K562 (cell line): ENCODE measurements at regions not wholly inside any gene's neighbourhood (a gene's known extent, or its start where the extent isn't known, plus 50 kb on each side); places are given as distances from the start of the nearest gene placed in this dataset.

Source experiments
- BCOR ChIP-seq: fragments of 450-650 bp; IDR thresholded peaks from 2 replicates; pipeline ENCODE4 v1.6.1; 2016
- DPF2 ChIP-seq: fragments of 450-650 bp; IDR thresholded peaks from 2 replicates; pipeline ENCODE4 v1.6.1; 2016
- FOXJ3 ChIP-seq: sonication (generic); formaldehyde crosslinking; IDR thresholded peaks from 2 replicates; pipeline ENCODE4 v1.4.0; 2020; ENCODE audit warnings: mild to moderate bottlenecking, missing genetic modification reagents
- MEF2D ChIP-seq: conservative IDR thresholded peaks from 2 replicates; pipeline ENCODE4 v1.6.1; 2016; ENCODE audit warnings: low read depth, missing genetic modification characterization, missing compliant biosample characterization
- POLR2AphosphoS5 ChIP-seq: IDR thresholded peaks from 2 replicates; pipeline ENCODE4 v1.6.1; 2011; ENCODE audit warnings: mild to moderate bottlenecking, low read depth, low read length, moderate library complexity; ENCODE audit not compliant: control insufficient read depth, insufficient read depth
- SREBF2 ChIP-seq: sonication (generic); formaldehyde crosslinking; IDR thresholded peaks from 2 replicates; pipeline ENCODE4 v1.4.0; 2020; ENCODE audit warnings: mild to moderate bottlenecking, missing genetic modification reagents
- XRCC5 ChIP-seq: fragments of 200-400 bp; formaldehyde crosslinking; IDR thresholded peaks from 2 replicates; pipeline ENCODE4 v1.6.1; 2017; ENCODE audit warnings: low read depth, mild to moderate bottlenecking, low read length
- TF ChIP-seq, protein P1 (sequence below): fragments of 450-650 bp; formaldehyde crosslinking; IDR thresholded peaks from 2 replicates; pipeline ENCODE4 v1.4.0; 2022; ENCODE audit warnings: missing genetic modification characterization
- TF ChIP-seq, protein P2 (sequence below): sonication (generic); formaldehyde crosslinking; IDR thresholded peaks from 2 replicates; pipeline ENCODE4 v1.8.0; 2022; ENCODE audit warnings: missing genetic modification reagents, mild to moderate bottlenecking, moderate library complexity, borderline replicate concordance
- TF ChIP-seq, protein P3 (sequence below), 3 experiments: IDR thresholded peaks in 2 of 3; conservative IDR thresholded peaks in 1 of 3; 2 replicates each; pipeline ENCODE4 v1.5.1; 2011 to 2012; ENCODE audit warnings: low read length in 3 of 3, mild to moderate bottlenecking in 3 of 3, control low read depth in 2 of 3, improper control_type of control experiment in 1 of 3, inconsistent platforms in 1 of 3, low read depth in 1 of 3, mixed read lengths in 1 of 3, moderate library complexity in 1 of 3; ENCODE audit not compliant: insufficient read depth in 2 of 3
- TF ChIP-seq, protein P4 (sequence below): sonication (generic); formaldehyde crosslinking; IDR thresholded peaks from 2 replicates; pipeline ENCODE4 v1.5.0; 2020; ENCODE audit warnings: missing genetic modification reagents

DNA sequence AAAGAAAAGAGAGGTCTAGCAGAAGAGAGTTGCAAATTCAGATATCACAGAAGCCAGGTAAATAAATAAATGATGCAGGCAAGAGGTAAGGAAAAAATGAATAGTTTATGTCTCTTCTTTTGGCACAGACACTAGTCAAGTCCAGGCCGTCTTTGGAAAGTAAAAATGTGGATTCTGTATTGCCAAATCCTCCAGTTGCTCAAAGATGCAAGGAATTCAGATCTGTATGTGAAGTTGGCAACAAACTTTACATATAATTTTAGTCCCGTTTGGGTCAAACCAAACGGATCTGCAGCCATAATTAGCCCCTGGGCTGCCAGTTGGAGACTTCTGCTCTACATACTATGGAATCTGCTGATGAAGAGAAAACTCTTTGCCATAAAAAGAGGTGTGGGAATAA lies 200.5 kb upstream of the RND3 start:
- no peak for TF ChIP-seq SREBF2 (CRISPR knock-in tag)
- TF ChIP-seq, protein P1, sequence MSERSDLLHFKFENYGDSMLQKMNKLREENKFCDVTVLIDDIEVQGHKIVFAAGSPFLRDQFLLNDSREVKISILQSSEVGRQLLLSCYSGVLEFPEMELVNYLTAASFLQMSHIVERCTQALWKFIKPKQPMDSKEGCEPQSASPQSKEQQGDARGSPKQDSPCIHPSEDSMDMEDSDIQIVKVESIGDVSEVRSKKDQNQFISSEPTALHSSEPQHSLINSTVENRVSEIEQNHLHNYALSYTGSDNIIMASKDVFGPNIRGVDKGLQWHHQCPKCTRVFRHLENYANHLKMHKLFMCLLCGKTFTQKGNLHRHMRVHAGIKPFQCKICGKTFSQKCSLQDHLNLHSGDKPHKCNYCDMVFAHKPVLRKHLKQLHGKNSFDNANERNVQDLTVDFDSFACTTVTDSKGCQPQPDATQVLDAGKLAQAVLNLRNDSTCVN (CRISPR knock-in tag): no peak
- TF ChIP-seq DPF2: no peak
- no peak for TF ChIP-seq MEF2D
- TF ChIP-seq, protein P2, sequence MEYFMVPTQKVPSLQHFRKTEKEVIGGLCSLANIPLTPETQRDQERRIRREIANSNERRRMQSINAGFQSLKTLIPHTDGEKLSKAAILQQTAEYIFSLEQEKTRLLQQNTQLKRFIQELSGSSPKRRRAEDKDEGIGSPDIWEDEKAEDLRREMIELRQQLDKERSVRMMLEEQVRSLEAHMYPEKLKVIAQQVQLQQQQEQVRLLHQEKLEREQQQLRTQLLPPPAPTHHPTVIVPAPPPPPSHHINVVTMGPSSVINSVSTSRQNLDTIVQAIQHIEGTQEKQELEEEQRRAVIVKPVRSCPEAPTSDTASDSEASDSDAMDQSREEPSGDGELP (CRISPR knock-in tag): no peak
- TF ChIP-seq, protein P3, sequence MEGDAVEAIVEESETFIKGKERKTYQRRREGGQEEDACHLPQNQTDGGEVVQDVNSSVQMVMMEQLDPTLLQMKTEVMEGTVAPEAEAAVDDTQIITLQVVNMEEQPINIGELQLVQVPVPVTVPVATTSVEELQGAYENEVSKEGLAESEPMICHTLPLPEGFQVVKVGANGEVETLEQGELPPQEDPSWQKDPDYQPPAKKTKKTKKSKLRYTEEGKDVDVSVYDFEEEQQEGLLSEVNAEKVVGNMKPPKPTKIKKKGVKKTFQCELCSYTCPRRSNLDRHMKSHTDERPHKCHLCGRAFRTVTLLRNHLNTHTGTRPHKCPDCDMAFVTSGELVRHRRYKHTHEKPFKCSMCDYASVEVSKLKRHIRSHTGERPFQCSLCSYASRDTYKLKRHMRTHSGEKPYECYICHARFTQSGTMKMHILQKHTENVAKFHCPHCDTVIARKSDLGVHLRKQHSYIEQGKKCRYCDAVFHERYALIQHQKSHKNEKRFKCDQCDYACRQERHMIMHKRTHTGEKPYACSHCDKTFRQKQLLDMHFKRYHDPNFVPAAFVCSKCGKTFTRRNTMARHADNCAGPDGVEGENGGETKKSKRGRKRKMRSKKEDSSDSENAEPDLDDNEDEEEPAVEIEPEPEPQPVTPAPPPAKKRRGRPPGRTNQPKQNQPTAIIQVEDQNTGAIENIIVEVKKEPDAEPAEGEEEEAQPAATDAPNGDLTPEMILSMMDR (IDR thresholded peaks at IDR 0.05 in 2 of 3, conservative IDR thresholded peaks at IDR 0.05 in 1 of 3; ENCODE audit: insufficient read depth in 2 of 3, low read depth in 1 of 3, low read length in 3 of 3): no peak
- TF ChIP-seq, protein P4, sequence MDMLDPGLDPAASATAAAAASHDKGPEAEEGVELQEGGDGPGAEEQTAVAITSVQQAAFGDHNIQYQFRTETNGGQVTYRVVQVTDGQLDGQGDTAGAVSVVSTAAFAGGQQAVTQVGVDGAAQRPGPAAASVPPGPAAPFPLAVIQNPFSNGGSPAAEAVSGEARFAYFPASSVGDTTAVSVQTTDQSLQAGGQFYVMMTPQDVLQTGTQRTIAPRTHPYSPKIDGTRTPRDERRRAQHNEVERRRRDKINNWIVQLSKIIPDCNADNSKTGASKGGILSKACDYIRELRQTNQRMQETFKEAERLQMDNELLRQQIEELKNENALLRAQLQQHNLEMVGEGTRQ (CRISPR knock-in tag): no peak
- TF ChIP-seq POLR2AphosphoS5: no peak
- TF ChIP-seq XRCC5: no peak
- no peak for TF ChIP-seq FOXJ3 (CRISPR knock-in tag)
- TF ChIP-seq BCOR: no peak
